HepG2 (cell line): ENCODE measurements at regions not wholly inside any gene's neighbourhood (a gene's known extent, or its start where the extent isn't known, plus 50 kb on each side); places are given as distances from the start of the nearest gene placed in this dataset.

Source experiments
- ATAC-seq: fragments of 200-7000 bp; cut with Tn5 transposase; 3 replicates; pipeline ENCODE4 v1.9.1; 2020; ENCODE audit warnings: mild to moderate bottlenecking, moderate library complexity
- BruUV-seq: library from RNA; stranded (reverse); fragments of 400-500 nt; replicated peaks from 2 replicates; lab custom pipeline; 2021; lab: Mats Ljungman, UMichigan
- CTCF ChIA-PET: fragments of 300-600 bp; formaldehyde crosslinking; extraction: SDS; loops from one replicate; lab custom pipeline; 2021; ENCODE audit warnings: low total read pairs, inconsistent platforms, low intra/inter-chr PET ratio; lab: Yijun Ruan, JAX
- POLR2A ChIA-PET: fragments of 350-600 bp; sonication (Branson Sonifier 250); formaldehyde crosslinking; loops from one replicate; lab custom pipeline; 2020; ENCODE audit warnings: antibody characterized with exemption, inconsistent platforms; lab: Yijun Ruan, JAX
- DNase-seq: peaks from one replicate; pipeline ENCODE4 v3.0.0-alpha.2; 2015; ENCODE audit warnings: low spot score
- FAIRE-seq: peaks from 3 replicates; lab custom pipeline; 2011; peaks lifted over from hg19 to GRCh38; lab: Jason Lieb, UNC
- H2AFZ ChIP-seq: one replicate; pipeline ENCODE4 v1.6.1; 2011; ENCODE audit warnings: low read length, inconsistent platforms
- H3K27ac ChIP-seq: fragments of 300-600 bp; 3 replicates; pipeline ENCODE4 v1.8.0; 2011; ENCODE audit warnings: mixed run types, mild to moderate bottlenecking, mixed read lengths, low read length, inconsistent platforms; ENCODE audit not compliant: insufficient read depth; ENCODE audit errors: extremely low read length
- H3K27me3 ChIP-seq, 2 experiments: fragments of 200-600 bp in 1 of 2; 2 replicates in 1 of 2; 3 replicates in 1 of 2; pipeline versions ENCODE4 v1.6.0 to v1.8.0; 2011; ENCODE audit warnings: low read length in 2 of 2, mild to moderate bottlenecking in 2 of 2, moderate library complexity in 2 of 2, inconsistent platforms in 1 of 2; ENCODE audit not compliant: insufficient read depth in 2 of 2, control insufficient read depth in 1 of 2
- H3K36me3 ChIP-seq, 2 experiments: fragments of 200-600 bp in 1 of 2; replicated peaks in 1 of 2; 2 replicates in 1 of 2; 3 replicates in 1 of 2; pipeline versions ENCODE4 v1.5.1 to v1.8.0; 2011; ENCODE audit warnings: low read length in 2 of 2, inconsistent platforms in 1 of 2; ENCODE audit not compliant: insufficient read depth in 2 of 2, control insufficient read depth in 1 of 2
- H3K4me1 ChIP-seq: 2 replicates; pipeline ENCODE4 v1.5.1; 2012; ENCODE audit warnings: low read length, inconsistent platforms; ENCODE audit not compliant: insufficient read depth
- H3K4me2 ChIP-seq: 2 replicates; pipeline ENCODE4 v1.6.0; 2011; ENCODE audit warnings: low read depth, low read length, inconsistent platforms
- H3K4me3 ChIP-seq, 3 experiments: fragments of 200-600 bp in 1 of 3; sonication (generic), shearing (Covaris generic) in 1 of 3; replicated peaks in 1 of 3; 2 replicates each; pipeline ENCODE4 v1.5.1; 2011 to 2016; ENCODE audit warnings: low read length in 3 of 3, inconsistent platforms in 2 of 3, low read depth in 2 of 3, mild to moderate bottlenecking in 2 of 3, control low read depth in 1 of 3, mixed read lengths in 1 of 3; ENCODE audit not compliant: insufficient read depth in 1 of 3
- H3K79me2 ChIP-seq: one replicate; pipeline ENCODE4 v1.6.1; 2011; ENCODE audit warnings: low read length, inconsistent platforms; ENCODE audit not compliant: insufficient read depth
- H3K9ac ChIP-seq: 2 replicates; pipeline ENCODE4 v1.6.0; 2011; ENCODE audit warnings: mild to moderate bottlenecking, low read depth, low read length, inconsistent platforms; ENCODE audit not compliant: insufficient read depth
- H3K9me3 ChIP-seq: 2 replicates; pipeline ENCODE4 v1.5.1; 2012; ENCODE audit warnings: mild to moderate bottlenecking, low read length
- H4K20me1 ChIP-seq: 2 replicates; pipeline ENCODE4 v1.6.0; 2011; ENCODE audit warnings: inconsistent platforms, mild to moderate bottlenecking, low read length, moderate library complexity; ENCODE audit not compliant: insufficient read depth
- ARNTL ChIP-seq: sonication (generic); formaldehyde crosslinking; IDR thresholded peaks from 2 replicates; pipeline ENCODE4 v1.4.0; 2020; ENCODE audit warnings: mild to moderate bottlenecking, missing genetic modification reagents
- BCL6 ChIP-seq: IDR thresholded peaks from 2 replicates; pipeline ENCODE4 v1.6.1; 2016; ENCODE audit warnings: missing genetic modification reagents, missing compliant biosample characterization
- CAMTA2 ChIP-seq: sonication (generic); formaldehyde crosslinking; IDR thresholded peaks from 2 replicates; pipeline ENCODE4 v1.4.0; 2020; ENCODE audit warnings: mild to moderate bottlenecking, missing genetic modification reagents, borderline replicate concordance
- CHD4 ChIP-seq: fragments of 200-600 bp; sonication (generic); IDR thresholded peaks from 2 replicates; pipeline ENCODE4 v1.7.0; 2017; ENCODE audit warnings: mild to moderate bottlenecking, low read length, borderline replicate concordance
- IRX3 ChIP-seq: sonication (generic); formaldehyde crosslinking; IDR thresholded peaks from 2 replicates; pipeline ENCODE4 v1.8.1; 2023; ENCODE audit warnings: mild to moderate bottlenecking, low read depth, missing genetic modification reagents, borderline replicate concordance
- MED13 ChIP-seq: sonication (generic); formaldehyde crosslinking; IDR thresholded peaks from 2 replicates; pipeline ENCODE4 v1.5.0; 2020; ENCODE audit warnings: missing genetic modification reagents
- NBN ChIP-seq: fragments of 450-650 bp; conservative IDR thresholded peaks from 2 replicates; pipeline ENCODE4 v1.6.1; 2017
- REPIN1 ChIP-seq: sonication (generic); formaldehyde crosslinking; IDR thresholded peaks from 2 replicates; pipeline ENCODE4 v1.8.0; 2022; ENCODE audit warnings: missing genetic modification reagents, low read depth, mild to moderate bottlenecking, borderline replicate concordance
- YEATS4 ChIP-seq: sonication (generic); formaldehyde crosslinking; IDR thresholded peaks from 2 replicates; pipeline ENCODE4 v1.4.0; 2020; ENCODE audit warnings: missing genetic modification reagents, borderline replicate concordance
- ZBTB1 ChIP-seq: sonication (generic); formaldehyde crosslinking; IDR thresholded peaks from 2 replicates; pipeline ENCODE4 v1.4.0; 2020; ENCODE audit warnings: missing genetic modification reagents, borderline replicate concordance
- ZC3H4 ChIP-seq: sonication (generic); formaldehyde crosslinking; IDR thresholded peaks from 2 replicates; pipeline ENCODE4 v1.4.0; 2020; ENCODE audit warnings: missing genetic modification reagents, borderline replicate concordance
- ZEB1 ChIP-seq: IDR thresholded peaks from 2 replicates; pipeline ENCODE4 v1.6.1; 2012; ENCODE audit warnings: mild to moderate bottlenecking, low read depth, inconsistent platforms; ENCODE audit not compliant: insufficient replicate concordance
- ZNF337 ChIP-seq: sonication (generic); formaldehyde crosslinking; IDR thresholded peaks from 2 replicates; pipeline ENCODE4 v1.5.1; 2020; ENCODE audit warnings: missing genetic modification reagents, low read depth, mild to moderate bottlenecking, borderline replicate concordance
- ZNF552 ChIP-seq: sonication (generic); formaldehyde crosslinking; IDR thresholded peaks from 2 replicates; pipeline ENCODE4 v1.9.0; 2022; ENCODE audit warnings: missing genetic modification reagents, mild to moderate bottlenecking, borderline replicate concordance
- ZNF703 ChIP-seq: sonication (generic); formaldehyde crosslinking; IDR thresholded peaks from 2 replicates; pipeline ENCODE4 v1.5.1; 2020; ENCODE audit warnings: missing genetic modification reagents, mild to moderate bottlenecking, moderate library complexity, borderline replicate concordance
- ZNF772 ChIP-seq: sonication (generic); formaldehyde crosslinking; IDR thresholded peaks from 2 replicates; pipeline ENCODE4 v1.5.0; 2020; ENCODE audit warnings: mild to moderate bottlenecking, missing genetic modification reagents
- ZNF878 ChIP-seq: sonication (generic); formaldehyde crosslinking; IDR thresholded peaks from 2 replicates; pipeline ENCODE4 v1.8.1; 2023; ENCODE audit warnings: mild to moderate bottlenecking, missing genetic modification reagents, moderate library complexity
- WGBS: methylation state at CpG from one replicate; pipeline ENCODE4 v1.1.6; 2017; ENCODE audit warnings: low lambda C conversion rate; 5-methylcytosine and 5-hydroxymethylcytosine counted together
- in situ Hi-C: cut with HindIII; loops from 2 replicates; pipeline ENCODE4 v1.10.0; 2017; ENCODE audit warnings: low pct_unique_long_range_greater_than_20kb; ENCODE audit not compliant: extremely low pct_ligation_motif_present
- intact Hi-C: fragments of 100-400 bp; cut with micrococcal nuclease; formaldehyde crosslinking; loops from one replicate; pipeline ENCODE4 v1.10.0; 2022; ENCODE audit not compliant: unreplicated experiment
- TF ChIP-seq, protein P1 (sequence below): IDR thresholded peaks from 2 replicates; pipeline ENCODE4 v1.6.1; 2016; ENCODE audit warnings: low read depth
- TF ChIP-seq, protein P2 (sequence below): sonication (generic); formaldehyde crosslinking; IDR thresholded peaks from 2 replicates; pipeline ENCODE4 v1.5.1; 2020; ENCODE audit warnings: missing genetic modification reagents, mild to moderate bottlenecking, borderline replicate concordance

- ChIA-PET CTCF (no interaction called here), POLR2A (no interaction called here)
- no peak overlapping the region for H3K4me2 ChIP-seq
- in situ Hi-C loops (no loop called here), intact Hi-C loops (no loop called here)
- no peaks in the 10 kb centered on the region for H3K9me3 ChIP-seq
- H3K27ac ChIP-seq = no peak overlapping the region
- H3K4me3 ChIP-seq = no peak overlapping the region
- DNase-seq (no peak), ATAC-seq (no peak), FAIRE-seq (no peak)
- no peak overlapping the region for H2AFZ ChIP-seq
- H3K9ac ChIP-seq = no peak overlapping the region
- H3K79me2 ChIP-seq = no peaks in the 10 kb centered on the region
- H3K36me3 ChIP-seq = no peaks in the 10 kb centered on the region
- no peaks in the 10 kb centered on the region for H3K4me1 ChIP-seq
- no TSS peak for BruUV-seq
- TF ChIP-seq ZNF552 (CRISPR knock-in tag) = no peak
- TF ChIP-seq REPIN1 (CRISPR knock-in tag) = no peak
- no peak for TF ChIP-seq ZNF337
- no peak for TF ChIP-seq ZNF703
- no peak for TF ChIP-seq NBN
- TF ChIP-seq ZNF878 = no peak
- no peak for TF ChIP-seq ZBTB1 (CRISPR knock-in tag)
- TF ChIP-seq, protein P1, sequence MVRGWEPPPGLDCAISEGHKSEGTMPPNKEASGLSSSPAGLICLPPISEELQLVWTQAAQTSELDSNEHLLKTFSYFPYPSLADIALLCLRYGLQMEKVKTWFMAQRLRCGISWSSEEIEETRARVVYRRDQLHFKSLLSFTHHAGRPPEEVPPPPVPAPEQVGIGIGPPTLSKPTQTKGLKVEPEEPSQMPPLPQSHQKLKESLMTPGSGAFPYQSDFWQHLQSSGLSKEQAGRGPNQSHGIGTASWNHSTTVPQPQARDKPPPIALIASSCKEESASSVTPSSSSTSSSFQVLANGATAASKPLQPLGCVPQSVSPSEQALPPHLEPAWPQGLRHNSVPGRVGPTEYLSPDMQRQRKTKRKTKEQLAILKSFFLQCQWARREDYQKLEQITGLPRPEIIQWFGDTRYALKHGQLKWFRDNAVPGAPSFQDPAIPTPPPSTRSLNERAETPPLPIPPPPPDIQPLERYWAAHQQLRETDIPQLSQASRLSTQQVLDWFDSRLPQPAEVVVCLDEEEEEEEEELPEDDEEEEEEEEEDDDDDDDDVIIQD (CRISPR knock-in tag) = no peak
- no peak for TF ChIP-seq YEATS4 (CRISPR knock-in tag)
- no peak for TF ChIP-seq MED13
- TF ChIP-seq CHD4 = no peak
- TF ChIP-seq ZEB1 = no peak
- TF ChIP-seq, protein P2, sequence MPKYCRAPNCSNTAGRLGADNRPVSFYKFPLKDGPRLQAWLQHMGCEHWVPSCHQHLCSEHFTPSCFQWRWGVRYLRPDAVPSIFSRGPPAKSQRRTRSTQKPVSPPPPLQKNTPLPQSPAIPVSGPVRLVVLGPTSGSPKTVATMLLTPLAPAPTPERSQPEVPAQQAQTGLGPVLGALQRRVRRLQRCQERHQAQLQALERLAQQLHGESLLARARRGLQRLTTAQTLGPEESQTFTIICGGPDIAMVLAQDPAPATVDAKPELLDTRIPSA (CRISPR knock-in tag) = no peak
- TF ChIP-seq ARNTL (CRISPR knock-in tag) = no peak
- no peak for TF ChIP-seq IRX3
- TF ChIP-seq ZC3H4 (CRISPR knock-in tag) = no peak
- no peak for TF ChIP-seq BCL6 (CRISPR knock-in tag)
- TF ChIP-seq ZNF772 (CRISPR knock-in tag) = no peak
- TF ChIP-seq CAMTA2 (CRISPR knock-in tag) = no peak
- WGBS = under 1% methylated on average over 5 of the region's 5 CpGs
- no peaks in the 10 kb centered on the region; a peak in 1 of 5 replicates for H3K27me3 ChIP-seq
- H4K20me1 ChIP-seq = no peaks in the 10 kb centered on the region
Measured at GRCh38 chr2:151043484-151043883, 218.2 kb downstream of the RBM43 start.
